Testis (tissue), 2 donors: ENCODE measurements at regions not wholly inside any gene's neighbourhood (a gene's known extent, or its start where the extent isn't known, plus 50 kb on each side); places are given as distances from the start of the nearest gene placed in this dataset.

ENCODE experiments used
- DNase-seq: peaks from one replicate; pipeline ENCODE4 v3.0.0-alpha.2; 2019
- H3K27ac ChIP-seq, 2 donors: fragments of 200-600 bp; sonication (generic); one replicate each; pipeline ENCODE4 v1.5.1; 2019
- H3K27me3 ChIP-seq: fragments of 200-600 bp; sonication (generic); one replicate; pipeline ENCODE4 v1.5.1; 2019
- H3K36me3 ChIP-seq: fragments of 200-600 bp; sonication (generic); one replicate; pipeline ENCODE4 v1.5.1; 2017; ENCODE audit warnings: low read depth; ENCODE audit errors: missing control alignments
- H3K4me1 ChIP-seq: fragments of 200-600 bp; sonication (generic); one replicate; pipeline ENCODE4 v1.5.1; 2019
- H3K4me3 ChIP-seq, 2 donors: fragments of 200-600 bp; sonication (generic); one replicate each; pipeline ENCODE4 v1.5.1; 2017 to 2019
- H3K9me3 ChIP-seq: fragments of 200-600 bp; sonication (generic); one replicate; pipeline ENCODE4 v1.5.1; 2017
- CTCF ChIP-seq, 3 experiments: fragments of 450-650 bp in 2 of 3; fragments of 200-600 bp in 1 of 3; sonication (generic) in 1 of 3; IDR thresholded peaks; one replicate each; pipeline ENCODE4 v1.5.1; 2016 to 2019; ENCODE audit warnings: antibody characterized with exemption in 3 of 3, mild to moderate bottlenecking in 2 of 3, moderate library complexity in 1 of 3
- POLR2A ChIP-seq: fragments of 450-650 bp; IDR thresholded peaks from one replicate; pipeline ENCODE4 v1.6.1; 2017; ENCODE audit warnings: antibody characterized with exemption, mild to moderate bottlenecking, moderate library complexity
- WGBS, 2 donors: methylation state at CpG; one replicate each; pipeline ENCODE4 v1.1.5; 2018; 5-methylcytosine and 5-hydroxymethylcytosine counted together
- intact Hi-C: fragments of 100-400 bp; cut with DNase I; formaldehyde crosslinking; loops from one replicate; pipeline ENCODE4 v1.15.1; 2023; ENCODE audit warnings: low total_unique reads

- WGBS, 2 donors, result 92 to 97% methylated on average over 4 of the region's 4 CpGs
- H3K27me3 ChIP-seq, result no peaks in the 10 kb centered on the region
- no peak for DNase-seq
- TF ChIP-seq CTCF (IDR thresholded peaks at IDR 0.05) (no peak), POLR2A (no peak)
- H3K4me1 ChIP-seq, result no peaks in the 10 kb centered on the region
- H3K36me3 ChIP-seq, result no peaks in the 10 kb centered on the region
- no peak overlapping the region for H3K4me3 ChIP-seq
- H3K9me3 ChIP-seq, result no peaks in the 10 kb centered on the region
- H3K27ac ChIP-seq, result no peak overlapping the region
- intact Hi-C loops, result no loop called here
Measured at GRCh38 chr7:53431901-53432300, 396.5 kb downstream of the POM121L12 start.

- H3K4me3 ChIP-seq, result no peak overlapping the region
- TF ChIP-seq CTCF (IDR thresholded peaks at IDR 0.05) (no peak), POLR2A (no peak)
- no peaks in the 10 kb centered on the region for H3K27me3 ChIP-seq
- no peaks in the 10 kb centered on the region for H3K9me3 ChIP-seq
- no peak for DNase-seq
- WGBS, 2 donors, result 81 to 89% methylated on average over 4 of the region's 4 CpGs
- H3K36me3 ChIP-seq, result no peaks in the 10 kb centered on the region
- no peaks in the 10 kb centered on the region for H3K4me1 ChIP-seq
- intact Hi-C loops, result no loop called here
- no peak overlapping the region for H3K27ac ChIP-seq
Measured at GRCh38 chr7:53437336-53437735, 401.9 kb downstream of the POM121L12 start.

- intact Hi-C loops, result no loop called here
- no peak for TF ChIP-seq CTCF (IDR thresholded peaks at IDR 0.05)
- no peak for TF ChIP-seq POLR2A
- Histone ChIP-seq H3K9me3 (no peaks in the 10 kb centered on the region), H3K4me1 (no peaks in the 10 kb centered on the region), H3K36me3 (no peaks in the 10 kb centered on the region), H3K27me3 (no peaks in the 10 kb centered on the region), H3K4me3 (no peak overlapping the region), H3K27ac (no peak overlapping the region)
- WGBS, 2 donors, result 48 to 49% methylated on average over 3 of the region's 3 CpGs
- DNase-seq, result no peak
Measured at GRCh38 chr7:53446170-53446569, 410.7 kb downstream of the POM121L12 start.

- no peak overlapping the region for H3K27ac ChIP-seq
- DNase-seq, result no peak
- intact Hi-C loops, result no loop called here
- no peaks in the 10 kb centered on the region for H3K36me3 ChIP-seq
- H3K27me3 ChIP-seq, result no peaks in the 10 kb centered on the region
- no peak overlapping the region for H3K4me3 ChIP-seq
- H3K9me3 ChIP-seq, result no peaks in the 10 kb centered on the region
- TF ChIP-seq CTCF (IDR thresholded peaks at IDR 0.05), result no peak
- TF ChIP-seq POLR2A, result no peak
- WGBS, 2 donors, result 87 to 93% methylated on average over 3 of the region's 3 CpGs
- H3K4me1 ChIP-seq, result no peaks in the 10 kb centered on the region
Measured at GRCh38 chr7:53458636-53459035, 423.2 kb downstream of the POM121L12 start.

GRCh38 chr7:53466371-53466770, 430.9 kb downstream of the POM121L12 start:
- no peak for DNase-seq
- TF ChIP-seq POLR2A (no peak), CTCF (IDR thresholded peaks at IDR 0.05) (no peak)

More at GRCh38 chr7:53466371-53466770, 430.9 kb downstream of the POM121L12 start:
- H3K4me3 ChIP-seq, result no peak overlapping the region
- 65 to 69% methylated on average over 2 of the region's 2 CpGs for WGBS, 2 donors
- no peaks in the 10 kb centered on the region for H3K4me1 ChIP-seq
- no peaks in the 10 kb centered on the region for H3K36me3 ChIP-seq
- intact Hi-C loops, result no loop called here
- H3K27me3 ChIP-seq, result no peaks in the 10 kb centered on the region
- H3K27ac ChIP-seq, result no peak overlapping the region
- H3K9me3 ChIP-seq, result no peaks in the 10 kb centered on the region
